ACHN (cell line): ENCODE measurements at regions not wholly inside any gene's neighbourhood (a gene's known extent, or its start where the extent isn't known, plus 50 kb on each side); places are given as distances from the start of the nearest gene placed in this dataset.

Source experiments
- DNase-seq: peaks from one replicate; pipeline ENCODE4 v3.0.0-alpha.2; 2015
- in situ Hi-C: cut with HindIII; loops from 2 replicates; pipeline ENCODE4 v1.10.0; 2017; ENCODE audit warnings: low sequenced_read_pairs, low pct_ligation_motif_present, low pct_unique_long_range_greater_than_20kb

DNA sequence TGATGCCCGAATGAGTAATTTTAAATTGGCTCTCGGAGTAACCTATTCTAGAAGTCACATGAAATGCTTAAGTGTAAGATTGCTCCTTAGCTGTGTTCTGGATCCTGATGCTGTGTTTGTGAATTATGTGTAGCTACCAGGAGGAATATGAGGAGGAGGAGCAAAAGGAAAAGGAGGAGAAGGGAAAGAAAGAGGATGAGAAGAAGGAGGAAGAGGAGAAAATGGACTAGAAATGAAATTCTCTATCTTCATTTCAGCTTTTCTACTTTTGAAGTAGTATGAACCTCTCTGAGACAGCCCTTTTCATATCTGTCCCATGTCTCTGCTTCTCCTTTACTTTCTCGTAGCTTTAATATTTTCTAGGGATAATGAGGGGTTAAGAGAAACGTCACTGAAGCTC, 119.4 kb upstream of the ACTBL2 start:
- in situ Hi-C loops = no loop called here
- no peak for DNase-seq

GRCh38 chr5:57600321-57600720, 117.7 kb upstream of the ACTBL2 start:
- in situ Hi-C loops = no loop called here
- no peak for DNase-seq

DNA sequence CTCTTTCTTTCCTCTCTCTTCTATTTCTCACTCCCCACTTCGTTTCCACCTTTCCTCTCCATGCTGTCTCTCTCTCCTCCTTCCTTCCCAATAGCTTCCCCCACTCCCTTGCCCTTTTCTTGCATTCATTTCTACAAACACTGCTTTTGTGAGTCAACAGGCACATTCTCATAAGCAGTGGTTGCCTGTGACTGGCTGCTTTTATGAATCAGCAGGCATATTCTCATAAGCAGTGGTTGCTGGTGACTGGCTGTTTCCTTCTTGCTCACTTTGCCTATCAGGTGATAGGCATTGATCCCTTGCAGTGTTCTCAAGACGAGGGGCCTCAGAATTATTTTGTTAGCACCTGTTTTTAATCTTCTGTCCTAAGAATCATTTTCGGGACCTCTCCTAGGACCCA, 116.1 kb upstream of the ACTBL2 start:
- in situ Hi-C loops = no loop called here
- peak; percentile 35 for DNase-seq

- DNase-seq = no peak
Measured at GRCh38 chr5:57598097-57598496, 115.5 kb upstream of the ACTBL2 start.

DNA sequence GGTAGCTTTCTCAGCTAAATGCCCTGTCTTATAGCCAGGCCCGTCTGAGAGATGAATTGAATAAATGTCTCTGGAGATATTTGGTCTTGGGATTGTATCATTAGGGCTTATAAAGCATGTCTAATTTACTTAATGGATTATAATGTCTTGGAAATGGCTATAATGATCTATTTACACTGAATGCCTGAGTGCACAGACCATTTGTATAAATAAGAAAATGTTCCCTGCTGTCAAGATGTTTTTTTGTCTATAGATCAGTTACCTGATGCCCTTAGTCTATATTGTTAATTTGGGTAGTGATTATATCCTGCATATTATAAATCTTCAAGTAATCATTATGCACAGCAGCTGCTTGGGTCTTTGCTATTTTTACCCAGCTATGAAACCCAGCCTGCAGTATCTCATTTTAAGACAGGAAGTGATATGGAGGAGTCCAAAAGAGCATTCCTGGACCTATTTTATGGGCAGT, 112.9 kb upstream of the ACTBL2 start:
- in situ Hi-C loops = no loop called here
- no peak for DNase-seq

More at GRCh38 chr5:57598097-57598496, 115.5 kb upstream of the ACTBL2 start:
- in situ Hi-C loops = no loop called here

DNA sequence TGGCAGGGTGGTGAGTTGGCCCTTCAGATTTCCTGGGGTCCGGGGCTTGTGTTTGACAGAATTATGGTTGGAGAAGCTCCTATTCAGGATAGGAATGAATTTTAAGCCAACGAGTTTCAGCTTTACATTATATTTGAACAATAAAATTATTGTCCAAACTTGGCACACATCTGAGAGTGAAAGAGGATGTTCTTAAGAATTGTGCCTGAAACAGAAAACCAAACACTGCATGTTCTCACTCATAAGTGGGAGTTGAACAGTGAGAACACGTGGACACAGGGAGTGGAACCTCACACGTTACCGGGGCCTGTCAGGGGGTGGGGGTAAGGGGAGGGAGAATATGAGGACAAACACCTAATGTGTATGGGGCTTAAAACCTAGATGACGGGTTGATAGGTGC, 111.8 kb upstream of the ACTBL2 start:
- in situ Hi-C loops = no loop called here
- no peak for DNase-seq

GRCh38 chr5:57592236-57592635, 109.6 kb upstream of the ACTBL2 start:
- in situ Hi-C loops = no loop called here

GRCh38 chr5:57586649-57587048, 104.0 kb upstream of the ACTBL2 start:
- in situ Hi-C loops = no loop called here
- no peak for DNase-seq

More at GRCh38 chr5:57592236-57592635, 109.6 kb upstream of the ACTBL2 start:
- no peak for DNase-seq

DNA sequence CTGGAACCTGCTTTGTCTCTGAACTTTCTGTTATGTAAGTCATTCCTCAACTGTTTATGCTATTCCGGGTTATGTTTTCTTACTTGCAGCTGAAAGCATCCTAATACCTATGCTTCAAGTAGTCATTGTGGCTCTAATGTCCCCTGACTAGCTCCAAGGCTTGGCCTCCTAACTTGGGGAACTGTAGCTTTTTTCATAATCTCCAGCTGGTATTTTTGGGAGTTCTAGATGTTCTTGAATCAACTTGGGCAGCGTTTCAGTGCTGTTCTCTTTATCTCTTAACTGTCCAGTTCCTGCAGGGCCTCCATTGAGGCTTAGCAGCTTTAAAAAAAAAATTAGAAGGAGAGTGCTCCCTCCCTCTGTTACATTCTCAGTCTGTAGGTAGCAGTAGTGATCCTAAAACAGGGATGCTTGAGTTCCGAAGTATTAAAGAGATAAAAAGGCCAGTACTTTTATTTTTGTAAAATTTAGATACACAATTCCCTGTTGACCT, 100.0 kb upstream of the ACTBL2 start:
- in situ Hi-C loops = no loop called here
- DNase-seq = no peak

GRCh38 chr5:57581772-57582171, 99.2 kb upstream of the ACTBL2 start:
- no peak for DNase-seq
- in situ Hi-C loops = no loop called here

DNA sequence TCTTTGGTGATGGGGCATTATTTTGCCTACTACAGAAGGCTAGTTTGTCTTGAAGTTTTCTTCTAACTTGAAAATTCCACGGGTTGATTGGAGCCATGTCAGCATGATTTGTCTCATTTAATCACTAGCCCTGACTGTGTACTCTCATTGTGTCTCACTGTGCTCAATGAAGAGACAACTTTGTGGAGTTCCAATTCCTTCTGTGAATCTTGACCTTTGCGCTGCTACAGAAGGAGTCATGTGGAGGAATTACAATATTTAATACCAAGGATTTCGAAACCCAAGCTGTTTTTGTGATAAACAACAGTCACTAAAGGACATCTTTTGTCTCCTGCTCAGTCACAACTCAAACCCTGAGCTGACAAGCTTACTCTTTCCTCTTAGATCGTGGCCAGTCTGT, 98.6 kb upstream of the ACTBL2 start:
- in situ Hi-C loops = no loop called here
- no peak for DNase-seq

GRCh38 chr5:57577432-57578175, 95.0 kb upstream of the ACTBL2 start:
- DNase-seq = no peak
- in situ Hi-C loops = no loop called here

DNA sequence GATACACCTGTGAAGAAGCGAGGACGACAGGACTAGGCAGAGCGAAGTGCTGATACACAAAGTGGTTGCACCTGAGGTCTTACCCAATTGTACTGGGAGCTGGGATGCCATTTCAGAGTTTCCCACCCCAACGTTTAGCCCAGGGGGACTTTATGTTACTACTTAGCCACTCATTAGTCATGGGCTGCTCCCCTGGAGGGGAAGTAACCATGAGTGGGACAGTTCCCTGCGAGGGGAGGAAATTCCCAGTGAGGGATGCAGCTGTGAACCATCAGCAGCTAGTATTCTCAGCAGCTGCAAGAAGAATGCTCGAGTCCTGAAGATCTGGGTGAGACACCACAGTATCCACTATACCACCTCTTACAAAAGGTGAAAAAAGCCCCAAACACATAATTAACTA, 93.7 kb upstream of the ACTBL2 start:
- no peak for DNase-seq
- in situ Hi-C loops = no loop called here

GRCh38 chr5:57575839-57576238, 93.2 kb upstream of the ACTBL2 start:
- DNase-seq = no peak
- in situ Hi-C loops = no loop called here

DNA sequence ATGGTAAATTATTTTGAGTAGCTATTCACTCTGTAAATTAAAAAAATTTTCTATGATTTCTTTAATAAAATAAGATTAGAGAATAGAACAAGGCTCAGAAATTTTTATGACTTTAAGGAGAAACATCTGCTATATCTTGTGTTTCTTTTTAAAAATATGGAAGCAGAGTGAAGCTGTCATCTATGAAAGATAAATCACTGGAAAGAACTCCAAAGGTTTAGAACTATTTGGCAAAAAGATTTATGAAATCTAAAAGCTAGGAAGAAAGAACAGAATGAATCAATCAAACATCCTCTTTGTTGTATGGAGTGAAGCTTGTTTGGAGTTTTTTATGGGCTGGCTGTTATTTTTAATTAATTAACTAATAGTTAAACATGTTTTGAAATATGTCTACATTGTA, 89.8 kb upstream of the ACTBL2 start:
- no peak for DNase-seq
- in situ Hi-C loops = no loop called here

GRCh38 chr5:57569601-57570000, 87.0 kb upstream of the ACTBL2 start:
- in situ Hi-C loops = no loop called here

GRCh38 chr5:57568136-57568535, 85.5 kb upstream of the ACTBL2 start:
- no peak for DNase-seq
- in situ Hi-C loops = no loop called here

More at GRCh38 chr5:57569601-57570000, 87.0 kb upstream of the ACTBL2 start:
- no peak for DNase-seq

GRCh38 chr5:57566914-57567313, 84.3 kb upstream of the ACTBL2 start:
- in situ Hi-C loops = no loop called here

GRCh38 chr5:57561231-57561842, 78.7 kb upstream of the ACTBL2 start:
- in situ Hi-C loops = no loop called here

More at GRCh38 chr5:57566914-57567313, 84.3 kb upstream of the ACTBL2 start:
- DNase-seq = no peak

DNA sequence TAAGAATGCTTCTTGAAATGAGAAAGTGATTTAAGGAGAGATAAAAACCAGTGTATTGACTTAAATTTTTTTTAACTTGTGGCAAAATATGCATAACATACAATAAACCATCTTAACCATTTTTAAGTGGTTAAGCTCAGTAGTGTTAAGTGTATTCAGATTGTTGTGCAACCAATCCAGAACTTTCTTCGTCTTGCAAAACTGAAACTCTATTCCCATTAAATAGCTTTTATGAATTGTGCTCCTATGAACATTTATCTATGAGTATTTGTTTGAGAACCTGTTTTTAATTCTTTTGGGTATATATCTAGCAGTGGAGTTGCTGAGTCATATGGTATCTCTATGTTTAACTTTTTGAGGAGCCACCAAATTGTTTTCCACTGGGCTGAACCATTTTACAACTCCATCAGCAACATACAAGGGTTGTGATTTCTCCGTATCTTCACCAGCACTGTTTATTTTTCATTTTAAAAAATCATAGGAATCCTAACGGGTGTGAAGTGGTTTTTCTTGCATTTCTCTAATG, 76.6 kb upstream of the ACTBL2 start:
- in situ Hi-C loops = no loop called here
- no peak for DNase-seq

More at GRCh38 chr5:57561231-57561842, 78.7 kb upstream of the ACTBL2 start:
- no peak for DNase-seq
